ENCODE measurements at regions not wholly inside any gene's neighbourhood (a gene's known extent, or its start where the extent isn't known, plus 50 kb on each side); places are given as distances from the start of the nearest gene placed in this dataset.

- no peak for TF ChIP-seq CTCF (IDR thresholded peaks at IDR 0.05)
- TF ChIP-seq POLR2A (IDR thresholded peaks at IDR 0.05), result no peak
These were observed 521.8 kb downstream of the MIAT start for GRCh38 chr22:27179161-27179560.

All from vagina (tissue), 2 donors.